ENCODE measurements at regions not wholly inside any gene's neighbourhood (a gene's known extent, or its start where the extent isn't known, plus 50 kb on each side); places are given as distances from the start of the nearest gene placed in this dataset.

DNA sequence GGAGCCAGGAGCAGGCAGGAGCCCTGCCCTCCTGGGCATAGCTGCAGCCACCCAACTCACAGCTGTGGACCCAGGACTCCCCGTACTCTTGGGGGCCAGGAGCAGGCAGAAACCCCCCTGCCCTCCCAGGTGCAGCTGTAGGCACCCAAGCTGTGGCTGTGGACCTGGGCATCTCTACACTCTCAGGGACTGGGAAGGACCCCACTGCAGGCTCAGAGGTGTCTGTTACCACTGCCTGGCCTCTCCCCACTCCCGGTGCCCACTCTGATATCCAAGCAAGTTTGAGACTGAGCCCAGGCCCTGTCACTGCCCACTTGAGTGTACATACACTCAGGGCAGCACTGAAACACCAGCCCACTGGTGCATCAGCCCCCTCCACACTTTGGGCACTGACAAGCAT lies 193.5 kb upstream of the MANEA start:
- CTCF ChIA-PET: no interaction called here
- H3K9ac ChIP-seq (ENCODE audit: control insufficient read depth, insufficient read depth, low read length): no peak overlapping the region
- no peak for ATAC-seq
- H2AFZ ChIP-seq (ENCODE audit: control insufficient read depth, low read depth, low read length): no peak overlapping the region
- no peaks in the 10 kb centered on the region for H4K20me1 ChIP-seq (ENCODE audit: control insufficient read depth, insufficient read depth)
- no peak overlapping the region for H3K27ac ChIP-seq (ENCODE audit: control insufficient read depth, insufficient read depth)
- no peaks in the 10 kb centered on the region for H3K27me3 ChIP-seq (replicated peaks in 1 of 2; ENCODE audit: control insufficient read depth in 2 of 2, insufficient read depth in 2 of 2, low read length in 1 of 2)
- DNase-seq (ENCODE audit: low read depth, low spot score): no peak
- no peaks in the 10 kb centered on the region for H3K36me3 ChIP-seq (ENCODE audit: control insufficient read depth in 2 of 2, insufficient read depth in 2 of 2, low read length in 1 of 2)
- no peaks in the 10 kb centered on the region for H3K79me2 ChIP-seq (ENCODE audit: control insufficient read depth, insufficient read depth, low read length)
- H3K9me3 ChIP-seq (replicated peaks; ENCODE audit: control insufficient read depth, insufficient read depth, low read length): no peaks in the 10 kb centered on the region
- H3K4me1 ChIP-seq (ENCODE audit: control insufficient read depth, insufficient read depth, low read length): no peaks in the 10 kb centered on the region
- intact Hi-C loops (cut with micrococcal nuclease; ENCODE audit: unreplicated experiment) (no loop called here), in situ Hi-C loops (cut with MboI) (no loop called here)
- POLR2A ChIA-PET: no interaction called here
- WGBS (ENCODE audit: insufficient coverage, insufficient replicate concordance, low lambda C conversion rate, missing lambda C conversion rate): 23% methylated on average over 2 of the region's 2 CpGs
- SMC1A ChIA-PET (ENCODE audit: uncharacterized antibody, unreplicated experiment): no interaction called here
- RAD21 ChIA-PET (ENCODE audit: unreplicated experiment): no interaction called here
- BruUV-seq (replicated peaks): no TSS peak
- no peak overlapping the region for H3K4me2 ChIP-seq (ENCODE audit: control insufficient read depth, insufficient read depth)
- FAIRE-seq: no peak
- TF ChIP-seq RFX5 (IDR thresholded peaks at IDR 0.05; ENCODE audit: low read depth, low read length) (no peak), CHD1 (IDR thresholded peaks at IDR 0.05; ENCODE audit: low read depth, low read length) (no peak), RAD51 (IDR thresholded peaks at IDR 0.05) (no peak), SIN3A (IDR thresholded peaks at IDR 0.05; ENCODE audit: low read depth, low read length) (no peak), NRF1 (conservative IDR thresholded peaks at IDR 0.05; ENCODE audit: low read depth, low read length) (no peak), RB1 (IDR thresholded peaks at IDR 0.05; ENCODE audit: borderline replicate concordance) (no peak), SMAD1 (IDR thresholded peaks at IDR 0.05; ENCODE audit: low read depth, partially characterized antibody) (no peak)
- TF ChIP-seq, protein P1, sequence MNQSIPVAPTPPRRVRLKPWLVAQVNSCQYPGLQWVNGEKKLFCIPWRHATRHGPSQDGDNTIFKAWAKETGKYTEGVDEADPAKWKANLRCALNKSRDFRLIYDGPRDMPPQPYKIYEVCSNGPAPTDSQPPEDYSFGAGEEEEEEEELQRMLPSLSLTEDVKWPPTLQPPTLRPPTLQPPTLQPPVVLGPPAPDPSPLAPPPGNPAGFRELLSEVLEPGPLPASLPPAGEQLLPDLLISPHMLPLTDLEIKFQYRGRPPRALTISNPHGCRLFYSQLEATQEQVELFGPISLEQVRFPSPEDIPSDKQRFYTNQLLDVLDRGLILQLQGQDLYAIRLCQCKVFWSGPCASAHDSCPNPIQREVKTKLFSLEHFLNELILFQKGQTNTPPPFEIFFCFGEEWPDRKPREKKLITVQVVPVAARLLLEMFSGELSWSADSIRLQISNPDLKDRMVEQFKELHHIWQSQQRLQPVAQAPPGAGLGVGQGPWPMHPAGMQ (IDR thresholded peaks at IDR 0.05; ENCODE audit: borderline replicate concordance): no peak
- H3K4me3 ChIP-seq: no peak overlapping the region

DNA sequence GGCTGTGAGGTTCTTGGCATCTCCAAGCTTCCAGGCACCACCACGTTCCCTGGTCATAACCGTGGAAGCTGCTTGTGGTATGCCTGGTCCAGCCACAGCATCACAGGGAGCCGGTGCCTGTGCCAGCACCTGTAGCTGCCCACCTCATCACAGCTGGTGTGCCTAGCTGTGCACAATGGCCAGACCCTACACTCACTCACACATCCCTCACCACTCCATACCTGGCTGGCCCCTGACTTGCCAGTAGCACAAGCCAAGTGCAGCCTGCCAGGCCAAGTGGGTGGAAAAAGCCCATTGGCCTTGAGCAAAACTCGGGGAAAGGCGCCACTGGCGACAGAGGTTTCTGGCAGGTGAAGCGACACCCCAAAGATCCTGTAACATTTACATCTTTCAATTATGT lies 192.3 kb upstream of the MANEA start:
- no peak overlapping the region for H3K27ac ChIP-seq (ENCODE audit: control insufficient read depth, insufficient read depth)
- H3K36me3 ChIP-seq (ENCODE audit: control insufficient read depth in 2 of 2, insufficient read depth in 2 of 2, low read length in 1 of 2): no peaks in the 10 kb centered on the region
- H3K27me3 ChIP-seq (replicated peaks in 1 of 2; ENCODE audit: control insufficient read depth in 2 of 2, insufficient read depth in 2 of 2, low read length in 1 of 2): no peaks in the 10 kb centered on the region
- no peaks in the 10 kb centered on the region for H3K9me3 ChIP-seq (replicated peaks; ENCODE audit: control insufficient read depth, insufficient read depth, low read length)
- no peaks in the 10 kb centered on the region for H4K20me1 ChIP-seq (ENCODE audit: control insufficient read depth, insufficient read depth)
- no TSS peak for BruUV-seq (replicated peaks)
- SMC1A ChIA-PET (ENCODE audit: uncharacterized antibody, unreplicated experiment): interaction anchor here (0.7 kb wide), 1 partner anchor 23 kb away, joined by 3 read pairs; no protein-coding TSS in a partner anchor
- ATAC-seq: no peak
- no peaks in the 10 kb centered on the region for H3K79me2 ChIP-seq (ENCODE audit: control insufficient read depth, insufficient read depth, low read length)
- H3K9ac ChIP-seq (ENCODE audit: control insufficient read depth, insufficient read depth, low read length): no peak overlapping the region
- no peak for DNase-seq (ENCODE audit: low read depth, low spot score)
- no peak overlapping the region for H3K4me3 ChIP-seq
- WGBS (ENCODE audit: insufficient coverage, insufficient replicate concordance, low lambda C conversion rate, missing lambda C conversion rate): 17% methylated on average over 7 of the region's 7 CpGs
- CTCF ChIA-PET: no interaction called here
- intact Hi-C loops (cut with micrococcal nuclease; ENCODE audit: unreplicated experiment) (no loop called here), in situ Hi-C loops (cut with MboI) (no loop called here)
- POLR2A ChIA-PET: no interaction called here
- no peak overlapping the region for H3K4me2 ChIP-seq (ENCODE audit: control insufficient read depth, insufficient read depth)
- H2AFZ ChIP-seq (ENCODE audit: control insufficient read depth, low read depth, low read length): no peak overlapping the region
- no peaks in the 10 kb centered on the region for H3K4me1 ChIP-seq (ENCODE audit: control insufficient read depth, insufficient read depth, low read length)
- FAIRE-seq: no peak
- RAD21 ChIA-PET (ENCODE audit: unreplicated experiment): no interaction called here
- TF ChIP-seq POLR2AphosphoS5 (IDR thresholded peaks at IDR 0.05; ENCODE audit: low read length) (no peak), SMARCA5 (IDR thresholded peaks at IDR 0.05) (no peak), SREBF1 (IDR thresholded peaks at IDR 0.05; ENCODE audit: low read length) (no peak), CHD1 (IDR thresholded peaks at IDR 0.05; ENCODE audit: low read depth, low read length) (no peak), EGR1 (IDR thresholded peaks at IDR 0.05; ENCODE audit: borderline replicate concordance in 1 of 2, low read depth in 2 of 2, low read length in 2 of 2) (no peak), SIX5 (IDR thresholded peaks at IDR 0.05; ENCODE audit: low read depth, low read length, severe bottlenecking) (no peak)
- TF ChIP-seq, protein P2, sequence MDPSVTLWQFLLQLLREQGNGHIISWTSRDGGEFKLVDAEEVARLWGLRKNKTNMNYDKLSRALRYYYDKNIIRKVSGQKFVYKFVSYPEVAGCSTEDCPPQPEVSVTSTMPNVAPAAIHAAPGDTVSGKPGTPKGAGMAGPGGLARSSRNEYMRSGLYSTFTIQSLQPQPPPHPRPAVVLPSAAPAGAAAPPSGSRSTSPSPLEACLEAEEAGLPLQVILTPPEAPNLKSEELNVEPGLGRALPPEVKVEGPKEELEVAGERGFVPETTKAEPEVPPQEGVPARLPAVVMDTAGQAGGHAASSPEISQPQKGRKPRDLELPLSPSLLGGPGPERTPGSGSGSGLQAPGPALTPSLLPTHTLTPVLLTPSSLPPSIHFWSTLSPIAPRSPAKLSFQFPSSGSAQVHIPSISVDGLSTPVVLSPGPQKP (IDR thresholded peaks at IDR 0.05; ENCODE audit: low read depth, low read length): no peak
- TF ChIP-seq, protein P3, sequence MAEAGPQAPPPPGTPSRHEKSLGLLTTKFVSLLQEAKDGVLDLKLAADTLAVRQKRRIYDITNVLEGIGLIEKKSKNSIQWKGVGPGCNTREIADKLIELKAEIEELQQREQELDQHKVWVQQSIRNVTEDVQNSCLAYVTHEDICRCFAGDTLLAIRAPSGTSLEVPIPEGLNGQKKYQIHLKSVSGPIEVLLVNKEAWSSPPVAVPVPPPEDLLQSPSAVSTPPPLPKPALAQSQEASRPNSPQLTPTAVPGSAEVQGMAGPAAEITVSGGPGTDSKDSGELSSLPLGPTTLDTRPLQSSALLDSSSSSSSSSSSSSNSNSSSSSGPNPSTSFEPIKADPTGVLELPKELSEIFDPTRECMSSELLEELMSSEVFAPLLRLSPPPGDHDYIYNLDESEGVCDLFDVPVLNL (IDR thresholded peaks at IDR 0.05; ENCODE audit: low read depth, low read length): no peak
- TF ChIP-seq, protein P4, sequence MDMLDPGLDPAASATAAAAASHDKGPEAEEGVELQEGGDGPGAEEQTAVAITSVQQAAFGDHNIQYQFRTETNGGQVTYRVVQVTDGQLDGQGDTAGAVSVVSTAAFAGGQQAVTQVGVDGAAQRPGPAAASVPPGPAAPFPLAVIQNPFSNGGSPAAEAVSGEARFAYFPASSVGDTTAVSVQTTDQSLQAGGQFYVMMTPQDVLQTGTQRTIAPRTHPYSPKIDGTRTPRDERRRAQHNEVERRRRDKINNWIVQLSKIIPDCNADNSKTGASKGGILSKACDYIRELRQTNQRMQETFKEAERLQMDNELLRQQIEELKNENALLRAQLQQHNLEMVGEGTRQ (IDR thresholded peaks at IDR 0.05; ENCODE audit: borderline replicate concordance, low read depth, low read length): no peak

Data from GM12878 (cell line).